H1 (cell line): ENCODE measurements at regions not wholly inside any gene's neighbourhood (a gene's known extent, or its start where the extent isn't known, plus 50 kb on each side); places are given as distances from the start of the nearest gene placed in this dataset.

ENCODE experiments used
- BACH1 ChIP-seq: IDR thresholded peaks from 2 replicates; pipeline ENCODE4 v1.6.1; 2012; ENCODE audit warnings: low read length, improper control_type of control experiment
- GABPA ChIP-seq: IDR thresholded peaks from 2 replicates; pipeline ENCODE4 v1.6.1; 2011; ENCODE audit warnings: mild to moderate bottlenecking, low read length, moderate library complexity, borderline replicate concordance; ENCODE audit not compliant: insufficient read depth
- KDM5A ChIP-seq: fragments of 200-600 bp; IDR thresholded peaks from 2 replicates; pipeline ENCODE4 v1.7.1; 2012; ENCODE audit warnings: mild to moderate bottlenecking, low read length, inconsistent platforms, mixed read lengths
- SIN3A ChIP-seq, 2 experiments: IDR thresholded peaks in 1 of 2; conservative IDR thresholded peaks in 1 of 2; 2 replicates each; pipeline ENCODE4 v1.6.1; 2011 to 2012; ENCODE audit warnings: low read length in 2 of 2, improper control_type of control experiment in 1 of 2, low read depth in 1 of 2, mild to moderate bottlenecking in 1 of 2
- TAF1 ChIP-seq: IDR thresholded peaks from 2 replicates; pipeline ENCODE4 v1.6.1; 2011; ENCODE audit warnings: mild to moderate bottlenecking, low read depth, low read length
- TBP ChIP-seq: IDR thresholded peaks from 2 replicates; pipeline ENCODE4 v1.6.1; 2011; ENCODE audit warnings: low read depth, low read length, improper control_type of control experiment
- YY1 ChIP-seq: IDR thresholded peaks from 2 replicates; pipeline ENCODE4 v1.6.1; 2011; ENCODE audit warnings: low read depth, mild to moderate bottlenecking, low read length
- ZNF274 ChIP-seq: IDR thresholded peaks from 2 replicates; pipeline ENCODE4 v1.7.0; 2012; ENCODE audit warnings: low read length, borderline replicate concordance; ENCODE audit errors: extremely low read depth
- TF ChIP-seq, protein P1 (sequence below): fragments of 300-600 bp; sonication (generic); IDR thresholded peaks from 2 replicates; pipeline ENCODE4 v1.7.1; 2012; ENCODE audit warnings: low read length, moderate library complexity, mild to moderate bottlenecking, inconsistent platforms; ENCODE audit not compliant: insufficient replicate concordance
- TF ChIP-seq, protein P2 (sequence below): IDR thresholded peaks from 2 replicates; pipeline ENCODE4 v1.6.1; 2012; ENCODE audit warnings: inconsistent platforms

DNA sequence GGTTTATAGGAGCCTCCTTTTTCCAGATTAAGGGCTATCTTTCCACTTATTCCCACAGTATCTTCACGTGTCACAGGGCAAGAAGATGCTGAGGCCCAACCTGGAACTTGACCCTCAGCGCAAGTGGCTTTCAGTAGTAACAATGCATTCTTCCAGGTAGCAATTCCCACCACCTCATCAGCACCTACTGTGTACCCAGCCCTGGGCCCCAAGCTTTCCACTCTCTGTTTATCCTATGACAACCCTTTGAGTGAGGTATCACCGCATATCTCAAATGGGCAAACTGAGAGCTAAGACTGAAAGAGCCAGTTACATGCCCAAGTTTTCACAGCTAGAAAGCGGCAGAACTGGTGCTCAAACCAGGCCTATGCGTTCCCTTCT is 88.2 kb downstream of the CPN2 start (continued):
- TF ChIP-seq, protein P1, sequence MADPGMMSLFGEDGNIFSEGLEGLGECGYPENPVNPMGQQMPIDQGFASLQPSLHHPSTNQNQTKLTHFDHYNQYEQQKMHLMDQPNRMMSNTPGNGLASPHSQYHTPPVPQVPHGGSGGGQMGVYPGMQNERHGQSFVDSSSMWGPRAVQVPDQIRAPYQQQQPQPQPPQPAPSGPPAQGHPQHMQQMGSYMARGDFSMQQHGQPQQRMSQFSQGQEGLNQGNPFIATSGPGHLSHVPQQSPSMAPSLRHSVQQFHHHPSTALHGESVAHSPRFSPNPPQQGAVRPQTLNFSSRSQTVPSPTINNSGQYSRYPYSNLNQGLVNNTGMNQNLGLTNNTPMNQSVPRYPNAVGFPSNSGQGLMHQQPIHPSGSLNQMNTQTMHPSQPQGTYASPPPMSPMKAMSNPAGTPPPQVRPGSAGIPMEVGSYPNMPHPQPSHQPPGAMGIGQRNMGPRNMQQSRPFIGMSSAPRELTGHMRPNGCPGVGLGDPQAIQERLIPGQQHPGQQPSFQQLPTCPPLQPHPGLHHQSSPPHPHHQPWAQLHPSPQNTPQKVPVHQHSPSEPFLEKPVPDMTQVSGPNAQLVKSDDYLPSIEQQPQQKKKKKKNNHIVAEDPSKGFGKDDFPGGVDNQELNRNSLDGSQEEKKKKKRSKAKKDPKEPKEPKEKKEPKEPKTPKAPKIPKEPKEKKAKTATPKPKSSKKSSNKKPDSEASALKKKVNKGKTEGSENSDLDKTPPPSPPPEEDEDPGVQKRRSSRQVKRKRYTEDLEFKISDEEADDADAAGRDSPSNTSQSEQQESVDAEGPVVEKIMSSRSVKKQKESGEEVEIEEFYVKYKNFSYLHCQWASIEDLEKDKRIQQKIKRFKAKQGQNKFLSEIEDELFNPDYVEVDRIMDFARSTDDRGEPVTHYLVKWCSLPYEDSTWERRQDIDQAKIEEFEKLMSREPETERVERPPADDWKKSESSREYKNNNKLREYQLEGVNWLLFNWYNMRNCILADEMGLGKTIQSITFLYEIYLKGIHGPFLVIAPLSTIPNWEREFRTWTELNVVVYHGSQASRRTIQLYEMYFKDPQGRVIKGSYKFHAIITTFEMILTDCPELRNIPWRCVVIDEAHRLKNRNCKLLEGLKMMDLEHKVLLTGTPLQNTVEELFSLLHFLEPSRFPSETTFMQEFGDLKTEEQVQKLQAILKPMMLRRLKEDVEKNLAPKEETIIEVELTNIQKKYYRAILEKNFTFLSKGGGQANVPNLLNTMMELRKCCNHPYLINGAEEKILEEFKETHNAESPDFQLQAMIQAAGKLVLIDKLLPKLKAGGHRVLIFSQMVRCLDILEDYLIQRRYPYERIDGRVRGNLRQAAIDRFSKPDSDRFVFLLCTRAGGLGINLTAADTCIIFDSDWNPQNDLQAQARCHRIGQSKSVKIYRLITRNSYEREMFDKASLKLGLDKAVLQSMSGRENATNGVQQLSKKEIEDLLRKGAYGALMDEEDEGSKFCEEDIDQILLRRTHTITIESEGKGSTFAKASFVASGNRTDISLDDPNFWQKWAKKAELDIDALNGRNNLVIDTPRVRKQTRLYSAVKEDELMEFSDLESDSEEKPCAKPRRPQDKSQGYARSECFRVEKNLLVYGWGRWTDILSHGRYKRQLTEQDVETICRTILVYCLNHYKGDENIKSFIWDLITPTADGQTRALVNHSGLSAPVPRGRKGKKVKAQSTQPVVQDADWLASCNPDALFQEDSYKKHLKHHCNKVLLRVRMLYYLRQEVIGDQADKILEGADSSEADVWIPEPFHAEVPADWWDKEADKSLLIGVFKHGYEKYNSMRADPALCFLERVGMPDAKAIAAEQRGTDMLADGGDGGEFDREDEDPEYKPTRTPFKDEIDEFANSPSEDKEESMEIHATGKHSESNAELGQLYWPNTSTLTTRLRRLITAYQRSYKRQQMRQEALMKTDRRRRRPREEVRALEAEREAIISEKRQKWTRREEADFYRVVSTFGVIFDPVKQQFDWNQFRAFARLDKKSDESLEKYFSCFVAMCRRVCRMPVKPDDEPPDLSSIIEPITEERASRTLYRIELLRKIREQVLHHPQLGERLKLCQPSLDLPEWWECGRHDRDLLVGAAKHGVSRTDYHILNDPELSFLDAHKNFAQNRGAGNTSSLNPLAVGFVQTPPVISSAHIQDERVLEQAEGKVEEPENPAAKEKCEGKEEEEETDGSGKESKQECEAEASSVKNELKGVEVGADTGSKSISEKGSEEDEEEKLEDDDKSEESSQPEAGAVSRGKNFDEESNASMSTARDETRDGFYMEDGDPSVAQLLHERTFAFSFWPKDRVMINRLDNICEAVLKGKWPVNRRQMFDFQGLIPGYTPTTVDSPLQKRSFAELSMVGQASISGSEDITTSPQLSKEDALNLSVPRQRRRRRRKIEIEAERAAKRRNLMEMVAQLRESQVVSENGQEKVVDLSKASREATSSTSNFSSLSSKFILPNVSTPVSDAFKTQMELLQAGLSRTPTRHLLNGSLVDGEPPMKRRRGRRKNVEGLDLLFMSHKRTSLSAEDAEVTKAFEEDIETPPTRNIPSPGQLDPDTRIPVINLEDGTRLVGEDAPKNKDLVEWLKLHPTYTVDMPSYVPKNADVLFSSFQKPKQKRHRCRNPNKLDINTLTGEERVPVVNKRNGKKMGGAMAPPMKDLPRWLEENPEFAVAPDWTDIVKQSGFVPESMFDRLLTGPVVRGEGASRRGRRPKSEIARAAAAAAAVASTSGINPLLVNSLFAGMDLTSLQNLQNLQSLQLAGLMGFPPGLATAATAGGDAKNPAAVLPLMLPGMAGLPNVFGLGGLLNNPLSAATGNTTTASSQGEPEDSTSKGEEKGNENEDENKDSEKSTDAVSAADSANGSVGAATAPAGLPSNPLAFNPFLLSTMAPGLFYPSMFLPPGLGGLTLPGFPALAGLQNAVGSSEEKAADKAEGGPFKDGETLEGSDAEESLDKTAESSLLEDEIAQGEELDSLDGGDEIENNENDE, result no peak
- TF ChIP-seq SIN3A (conservative IDR thresholded peaks at IDR 0.05 in 1 of 2, IDR thresholded peaks at IDR 0.05 in 1 of 2; ENCODE audit: low read depth in 1 of 2, low read length in 2 of 2) (no peak), BACH1 (no peak), GABPA (no peak), TAF1 (no peak), ZNF274 (no peak), KDM5A (no peak), TBP (no peak), YY1 (no peak)
- TF ChIP-seq, protein P2, sequence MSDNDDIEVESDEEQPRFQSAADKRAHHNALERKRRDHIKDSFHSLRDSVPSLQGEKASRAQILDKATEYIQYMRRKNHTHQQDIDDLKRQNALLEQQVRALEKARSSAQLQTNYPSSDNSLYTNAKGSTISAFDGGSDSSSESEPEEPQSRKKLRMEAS, result no peak
- TF ChIP-seq, all 59 proteins: peak for 0
